ENCODE measurements at regions not wholly inside any gene's neighbourhood (a gene's known extent, or its start where the extent isn't known, plus 50 kb on each side); places are given as distances from the start of the nearest gene placed in this dataset.

DNA sequence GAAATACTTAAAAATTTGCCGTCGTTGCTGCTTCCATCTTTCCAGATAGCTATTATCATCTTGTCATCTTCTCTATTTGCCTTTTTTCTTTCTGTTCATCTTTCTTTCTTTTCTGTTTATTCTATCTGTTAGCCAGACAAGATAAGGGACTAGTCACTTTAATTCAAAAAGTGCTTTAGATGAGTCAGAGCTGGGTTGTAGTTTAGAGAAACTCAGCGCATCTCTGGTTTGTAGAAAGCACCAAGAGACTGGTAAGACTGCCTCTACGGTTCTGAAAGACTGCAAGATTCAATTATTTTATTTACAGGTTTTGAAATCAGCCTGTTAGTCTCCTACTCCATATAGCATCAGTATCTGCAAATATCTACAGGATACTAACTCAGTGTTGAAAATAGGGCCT lies 562.8 kb upstream of the RIOK2 start:
- TF ChIP-seq ZNF701 (tag by site-specific recombination; IDR thresholded peaks at IDR 0.05) (no peak), ZNF670 (tag by site-specific recombination; IDR thresholded peaks at IDR 0.05; ENCODE audit: low read depth) (no peak), ZNF626 (tag by site-specific recombination; IDR thresholded peaks at IDR 0.05) (no peak), ZNF423 (tag by site-specific recombination; IDR thresholded peaks at IDR 0.05) (no peak), ZNF248 (tag by site-specific recombination; IDR thresholded peaks at IDR 0.05) (no peak), ZNF544 (tag by site-specific recombination; IDR thresholded peaks at IDR 0.05) (no peak), ZNF121 (tag by site-specific recombination; IDR thresholded peaks at IDR 0.05) (no peak), ZNF112 (tag by site-specific recombination; IDR thresholded peaks at IDR 0.05) (no peak), SETDB1 (IDR thresholded peaks at IDR 0.05; ENCODE audit: insufficient read length, low read length) (no peak)
- TF ChIP-seq, protein P1, sequence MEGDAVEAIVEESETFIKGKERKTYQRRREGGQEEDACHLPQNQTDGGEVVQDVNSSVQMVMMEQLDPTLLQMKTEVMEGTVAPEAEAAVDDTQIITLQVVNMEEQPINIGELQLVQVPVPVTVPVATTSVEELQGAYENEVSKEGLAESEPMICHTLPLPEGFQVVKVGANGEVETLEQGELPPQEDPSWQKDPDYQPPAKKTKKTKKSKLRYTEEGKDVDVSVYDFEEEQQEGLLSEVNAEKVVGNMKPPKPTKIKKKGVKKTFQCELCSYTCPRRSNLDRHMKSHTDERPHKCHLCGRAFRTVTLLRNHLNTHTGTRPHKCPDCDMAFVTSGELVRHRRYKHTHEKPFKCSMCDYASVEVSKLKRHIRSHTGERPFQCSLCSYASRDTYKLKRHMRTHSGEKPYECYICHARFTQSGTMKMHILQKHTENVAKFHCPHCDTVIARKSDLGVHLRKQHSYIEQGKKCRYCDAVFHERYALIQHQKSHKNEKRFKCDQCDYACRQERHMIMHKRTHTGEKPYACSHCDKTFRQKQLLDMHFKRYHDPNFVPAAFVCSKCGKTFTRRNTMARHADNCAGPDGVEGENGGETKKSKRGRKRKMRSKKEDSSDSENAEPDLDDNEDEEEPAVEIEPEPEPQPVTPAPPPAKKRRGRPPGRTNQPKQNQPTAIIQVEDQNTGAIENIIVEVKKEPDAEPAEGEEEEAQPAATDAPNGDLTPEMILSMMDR (tag by site-specific recombination; IDR thresholded peaks at IDR 0.05) = no peak
- TF ChIP-seq, protein P2, sequence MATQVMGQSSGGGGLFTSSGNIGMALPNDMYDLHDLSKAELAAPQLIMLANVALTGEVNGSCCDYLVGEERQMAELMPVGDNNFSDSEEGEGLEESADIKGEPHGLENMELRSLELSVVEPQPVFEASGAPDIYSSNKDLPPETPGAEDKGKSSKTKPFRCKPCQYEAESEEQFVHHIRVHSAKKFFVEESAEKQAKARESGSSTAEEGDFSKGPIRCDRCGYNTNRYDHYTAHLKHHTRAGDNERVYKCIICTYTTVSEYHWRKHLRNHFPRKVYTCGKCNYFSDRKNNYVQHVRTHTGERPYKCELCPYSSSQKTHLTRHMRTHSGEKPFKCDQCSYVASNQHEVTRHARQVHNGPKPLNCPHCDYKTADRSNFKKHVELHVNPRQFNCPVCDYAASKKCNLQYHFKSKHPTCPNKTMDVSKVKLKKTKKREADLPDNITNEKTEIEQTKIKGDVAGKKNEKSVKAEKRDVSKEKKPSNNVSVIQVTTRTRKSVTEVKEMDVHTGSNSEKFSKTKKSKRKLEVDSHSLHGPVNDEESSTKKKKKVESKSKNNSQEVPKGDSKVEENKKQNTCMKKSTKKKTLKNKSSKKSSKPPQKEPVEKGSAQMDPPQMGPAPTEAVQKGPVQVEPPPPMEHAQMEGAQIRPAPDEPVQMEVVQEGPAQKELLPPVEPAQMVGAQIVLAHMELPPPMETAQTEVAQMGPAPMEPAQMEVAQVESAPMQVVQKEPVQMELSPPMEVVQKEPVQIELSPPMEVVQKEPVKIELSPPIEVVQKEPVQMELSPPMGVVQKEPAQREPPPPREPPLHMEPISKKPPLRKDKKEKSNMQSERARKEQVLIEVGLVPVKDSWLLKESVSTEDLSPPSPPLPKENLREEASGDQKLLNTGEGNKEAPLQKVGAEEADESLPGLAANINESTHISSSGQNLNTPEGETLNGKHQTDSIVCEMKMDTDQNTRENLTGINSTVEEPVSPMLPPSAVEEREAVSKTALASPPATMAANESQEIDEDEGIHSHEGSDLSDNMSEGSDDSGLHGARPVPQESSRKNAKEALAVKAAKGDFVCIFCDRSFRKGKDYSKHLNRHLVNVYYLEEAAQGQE (tag by site-specific recombination; IDR thresholded peaks at IDR 0.05) = no peak
- TF ChIP-seq, protein P3, sequence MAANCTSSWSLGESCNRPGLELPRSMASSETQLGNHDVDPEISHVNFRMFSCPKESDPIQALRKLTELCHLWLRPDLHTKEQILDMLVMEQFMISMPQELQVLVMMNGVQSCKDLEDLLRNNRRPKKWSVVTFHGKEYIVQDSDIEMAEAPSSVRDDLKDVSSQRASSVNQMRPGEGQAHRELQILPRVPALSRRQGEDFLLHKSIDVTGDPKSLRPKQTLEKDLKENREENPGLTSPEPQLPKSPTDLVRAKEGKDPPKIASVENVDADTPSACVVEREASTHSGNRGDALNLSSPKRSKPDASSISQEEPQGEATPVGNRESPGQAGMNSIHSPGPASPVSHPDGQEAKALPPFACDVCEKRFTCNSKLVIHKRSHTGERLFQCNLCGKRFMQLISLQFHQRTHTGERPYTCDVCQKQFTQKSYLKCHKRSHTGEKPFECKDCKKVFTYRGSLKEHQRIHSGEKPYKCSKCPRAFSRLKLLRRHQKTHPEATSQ (tag by site-specific recombination; IDR thresholded peaks at IDR 0.05) = no peak
- TF ChIP-seq, protein P4, sequence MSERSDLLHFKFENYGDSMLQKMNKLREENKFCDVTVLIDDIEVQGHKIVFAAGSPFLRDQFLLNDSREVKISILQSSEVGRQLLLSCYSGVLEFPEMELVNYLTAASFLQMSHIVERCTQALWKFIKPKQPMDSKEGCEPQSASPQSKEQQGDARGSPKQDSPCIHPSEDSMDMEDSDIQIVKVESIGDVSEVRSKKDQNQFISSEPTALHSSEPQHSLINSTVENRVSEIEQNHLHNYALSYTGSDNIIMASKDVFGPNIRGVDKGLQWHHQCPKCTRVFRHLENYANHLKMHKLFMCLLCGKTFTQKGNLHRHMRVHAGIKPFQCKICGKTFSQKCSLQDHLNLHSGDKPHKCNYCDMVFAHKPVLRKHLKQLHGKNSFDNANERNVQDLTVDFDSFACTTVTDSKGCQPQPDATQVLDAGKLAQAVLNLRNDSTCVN (tag by site-specific recombination; optimal IDR thresholded peaks at IDR 0.05) = no peak
